Muscle of back (tissue), 3 donors: ENCODE measurements at regions not wholly inside any gene's neighbourhood (a gene's known extent, or its start where the extent isn't known, plus 50 kb on each side); places are given as distances from the start of the nearest gene placed in this dataset.

Experiments
- DNase-seq, 3 donors: peaks; one replicate each; pipeline versions ENCODE4 v3.0.0 to v3.0.0-alpha.2; 2013

DNA sequence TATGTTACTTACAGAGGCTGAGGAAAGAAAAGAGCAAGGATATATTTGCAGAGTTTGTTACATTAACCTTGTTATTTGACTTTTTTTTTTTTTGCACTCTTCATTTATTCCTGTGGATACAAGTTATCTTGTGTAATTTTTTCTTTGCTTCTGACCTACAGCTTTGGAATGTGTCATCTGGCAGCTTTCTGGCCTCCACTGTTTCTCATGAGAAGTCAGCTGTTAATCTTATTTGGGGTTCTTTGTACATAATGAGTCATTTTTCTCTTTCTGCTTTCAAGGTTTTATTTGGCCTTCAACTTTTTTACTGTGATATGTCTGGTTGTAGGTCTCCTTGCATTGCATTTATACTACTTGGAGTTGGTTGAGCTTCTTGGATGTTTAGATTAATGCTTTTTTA is 333.4 kb downstream of the SMOC2 start:
- DNase-seq: no peak

DNA sequence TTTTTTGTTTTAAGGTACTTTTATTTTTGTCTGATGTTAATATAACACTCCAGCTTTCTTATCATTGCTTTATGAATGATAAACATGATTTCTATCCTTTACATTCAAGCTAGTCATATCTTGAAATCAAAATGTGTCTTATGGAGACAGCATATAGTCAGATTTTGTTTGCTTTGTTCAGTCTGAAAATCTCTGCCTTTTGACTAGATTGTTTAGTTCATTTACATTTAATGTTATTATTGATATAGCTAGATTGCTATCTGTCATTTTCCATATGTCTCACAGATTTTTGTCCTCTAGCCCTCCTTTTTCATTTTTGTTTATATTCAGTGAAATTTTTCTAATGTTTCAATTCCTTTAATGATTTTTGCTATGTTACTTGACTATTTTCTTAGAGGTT is 332.8 kb downstream of the SMOC2 start:
- DNase-seq: no peak

DNA sequence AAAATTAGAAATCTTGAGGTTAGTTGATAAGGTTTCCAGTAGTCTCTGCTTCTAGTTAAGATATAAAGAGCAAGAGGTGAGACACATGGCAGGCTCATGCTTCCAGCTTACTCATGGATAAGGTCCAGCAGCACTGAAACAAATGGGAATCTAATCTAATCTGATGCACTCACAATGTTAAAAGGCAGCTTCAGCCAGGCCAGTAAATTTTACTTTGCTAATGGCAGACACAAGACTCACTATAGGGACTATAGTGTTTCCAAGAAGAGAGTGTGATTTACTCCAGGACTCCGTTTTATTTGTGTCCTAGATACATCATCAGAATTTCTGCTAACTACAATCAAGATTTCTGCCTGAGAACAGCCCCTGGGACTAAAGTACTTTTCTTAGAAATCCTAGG is 324.8 kb downstream of the SMOC2 start:
- peak in 2 of 3 donors; percentile 30 to 64 for DNase-seq

DNA sequence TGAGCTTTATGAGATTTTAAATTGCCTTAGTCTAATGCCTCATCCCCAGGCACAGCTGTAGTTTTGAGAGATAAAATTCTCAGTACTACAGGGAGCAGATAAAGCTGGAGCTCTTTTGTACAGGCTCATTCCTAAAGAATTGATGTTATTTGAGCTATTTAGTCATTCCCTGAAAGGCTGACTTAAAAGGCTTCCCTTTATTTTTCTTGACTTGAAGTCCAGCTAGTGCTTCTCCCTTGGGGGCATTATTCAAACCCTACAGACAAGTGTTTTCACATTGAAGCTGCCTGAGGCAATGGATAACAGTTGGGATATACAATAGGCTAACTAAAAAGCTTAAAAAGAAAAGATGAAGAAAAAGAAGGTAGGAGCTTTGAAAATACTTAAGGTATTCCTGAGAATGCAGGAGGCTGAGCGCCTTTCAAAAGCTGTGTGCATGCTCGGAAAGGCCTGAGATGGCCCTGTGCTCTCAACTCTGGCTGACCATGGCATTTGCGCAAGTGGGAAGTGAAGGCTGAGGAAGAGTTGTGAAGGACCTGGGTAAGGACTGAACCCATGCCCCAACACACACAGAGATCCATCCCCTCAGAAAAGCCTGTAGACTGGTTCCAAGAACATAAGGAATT is 315.1 kb downstream of the SMOC2 start:
- peak; percentile 36 to 61 (median 37) for DNase-seq

DNA sequence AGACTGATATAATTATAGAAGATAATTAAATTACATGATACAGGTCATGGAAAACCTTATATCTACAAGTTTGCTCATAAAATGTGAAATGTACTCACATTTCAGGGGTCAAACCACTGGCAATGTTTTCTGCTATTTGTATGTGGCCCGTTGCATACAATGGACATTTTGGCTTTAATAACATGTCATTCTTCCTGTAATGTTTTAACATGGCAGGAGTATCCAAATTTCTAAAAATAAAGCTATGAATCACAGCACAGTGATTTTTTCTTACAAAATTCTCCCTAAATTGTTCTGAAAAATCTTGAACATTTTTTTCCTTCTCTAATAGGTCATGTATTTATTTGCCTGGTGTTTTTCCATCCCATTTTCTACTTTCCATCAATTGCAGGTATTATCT is 305.7 kb downstream of the SMOC2 start:
- DNase-seq: no peak

DNA sequence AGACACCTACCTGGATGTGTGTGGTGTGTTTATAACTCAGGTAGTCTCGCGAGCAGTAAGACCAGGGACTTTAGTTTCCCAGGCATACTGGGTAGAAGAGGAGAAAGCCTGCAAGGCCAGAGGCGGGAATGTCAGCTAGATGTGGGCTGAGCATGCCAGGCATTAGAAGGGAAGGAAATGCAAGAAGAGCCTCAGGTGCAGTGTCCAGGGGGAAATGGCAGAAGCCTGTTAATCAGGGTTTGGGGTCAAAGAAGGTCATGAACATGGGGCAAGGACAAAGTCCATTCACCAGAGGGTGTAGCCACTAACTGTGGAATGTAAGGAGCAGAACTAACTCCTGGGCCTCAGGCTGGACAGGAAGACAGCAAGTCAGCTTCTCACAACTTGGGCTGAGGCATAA is 305.0 kb downstream of the SMOC2 start:
- DNase-seq: no peak

DNA sequence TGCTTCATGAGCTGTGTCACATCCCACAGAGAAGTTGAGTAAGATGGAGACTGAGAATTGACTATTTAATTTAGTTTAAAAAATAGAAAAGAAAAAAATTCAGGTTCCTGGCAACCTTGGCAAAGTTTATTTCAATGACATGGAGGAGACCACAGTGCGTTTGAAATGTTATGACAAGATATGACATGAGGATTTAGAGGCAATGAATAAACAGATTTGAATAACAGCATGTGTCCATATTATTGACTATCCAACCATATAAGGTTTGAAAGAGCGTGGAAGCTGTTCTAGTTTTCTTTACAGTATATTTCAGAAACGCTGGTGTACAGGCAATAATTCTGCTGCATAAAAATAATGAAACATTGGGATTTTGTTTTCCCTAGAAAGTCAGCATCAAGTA is 303.9 kb downstream of the SMOC2 start:
- no peak for DNase-seq

DNA sequence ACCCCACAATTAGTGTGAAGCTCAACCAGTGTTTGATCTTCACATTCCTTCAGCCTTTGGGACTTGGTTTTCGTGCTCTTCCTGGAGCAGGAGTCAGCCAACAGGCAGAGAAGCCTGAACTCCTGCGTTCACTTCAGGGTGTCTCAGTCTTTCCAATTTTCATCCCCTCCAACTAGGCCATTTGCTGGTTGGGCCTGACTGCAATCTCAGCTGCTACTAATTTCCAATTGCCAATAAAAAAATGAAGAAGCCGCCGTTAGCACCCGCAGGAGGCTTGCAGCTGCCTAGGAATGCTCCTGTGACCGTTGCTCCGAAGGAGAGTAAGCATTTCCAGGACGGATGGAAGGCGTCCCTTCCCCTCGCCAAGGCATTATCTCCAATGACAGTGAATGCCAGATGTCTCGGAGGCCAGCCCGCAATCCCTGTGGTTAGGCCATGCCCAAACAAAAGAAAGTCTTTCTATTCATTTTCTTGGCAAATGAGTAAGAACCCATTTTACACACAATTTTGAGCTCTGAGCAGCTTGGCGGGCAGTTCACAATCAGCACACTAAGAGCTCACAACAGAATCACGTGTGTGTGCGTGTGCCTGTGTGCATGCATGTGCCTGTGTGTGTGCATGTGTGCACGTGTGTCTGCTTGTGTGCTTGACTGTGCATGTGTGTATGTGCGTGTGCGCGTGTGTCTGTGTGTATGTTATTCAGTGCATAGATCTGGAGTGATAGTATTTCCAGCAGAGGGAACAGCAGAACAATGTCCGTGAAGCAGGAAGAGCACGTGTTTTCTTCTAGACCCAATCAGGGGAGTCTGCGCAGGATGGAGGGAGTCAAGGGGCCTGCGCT is 301.2 kb downstream of the SMOC2 start:
- DNase-seq: peak in 2 of 3 donors; percentile 23 to 62

DNA sequence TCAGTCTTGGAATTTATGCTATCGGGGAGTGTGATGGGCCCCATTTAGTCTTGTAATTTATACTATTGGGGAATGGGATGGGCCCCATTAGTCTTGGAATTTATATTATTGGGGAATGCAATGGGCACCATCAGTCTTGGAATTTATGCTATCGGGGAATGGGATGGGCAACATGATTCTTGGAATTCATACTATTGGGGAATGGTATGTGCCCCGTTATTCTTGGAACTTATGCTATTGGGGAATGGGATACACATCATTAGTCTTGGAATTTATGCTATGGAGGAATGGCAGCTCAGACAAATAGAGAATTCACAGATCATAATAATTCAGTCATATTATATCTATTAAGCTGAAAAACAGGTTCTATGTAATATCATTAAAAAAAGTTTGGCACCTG is 300.3 kb downstream of the SMOC2 start:
- DNase-seq: no peak

DNA sequence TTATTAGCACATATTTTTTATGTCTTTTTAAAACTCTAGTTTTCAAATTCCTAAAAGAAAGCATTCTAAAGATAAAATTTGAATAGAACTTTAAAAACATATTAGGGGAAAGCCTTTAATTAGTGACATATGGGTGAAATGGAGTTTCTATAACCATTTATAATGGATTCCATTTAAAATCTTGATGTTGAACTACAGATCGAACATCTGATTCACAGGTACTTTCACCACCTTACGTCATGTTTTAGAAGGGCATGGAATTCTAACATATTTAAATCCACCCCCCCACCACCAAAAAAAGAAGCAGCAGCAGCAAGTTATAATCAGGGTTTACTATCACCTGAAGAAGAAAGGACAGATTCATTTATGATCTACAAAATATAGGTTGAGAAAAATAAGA is 298.4 kb downstream of the SMOC2 start:
- no peak for DNase-seq

DNA sequence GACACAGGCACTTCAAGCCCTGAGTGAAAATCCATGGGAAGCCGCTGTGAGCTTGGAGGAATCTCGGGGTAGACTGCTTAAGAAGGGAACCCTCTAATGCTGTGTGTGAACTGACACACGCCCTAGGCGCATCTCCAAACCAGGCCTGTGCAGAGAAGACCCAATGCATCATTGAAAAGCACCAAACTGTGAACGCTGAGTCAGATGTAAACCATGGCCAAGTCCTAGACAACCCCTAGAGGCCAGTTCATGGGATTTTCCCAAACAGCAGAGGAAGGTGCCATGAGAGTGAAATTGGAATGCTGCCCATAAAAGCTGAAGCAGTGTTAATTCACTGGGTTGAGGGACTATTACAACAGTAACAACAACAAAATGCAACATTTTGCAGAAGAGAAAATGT is 296.5 kb downstream of the SMOC2 start:
- DNase-seq: no peak

DNA sequence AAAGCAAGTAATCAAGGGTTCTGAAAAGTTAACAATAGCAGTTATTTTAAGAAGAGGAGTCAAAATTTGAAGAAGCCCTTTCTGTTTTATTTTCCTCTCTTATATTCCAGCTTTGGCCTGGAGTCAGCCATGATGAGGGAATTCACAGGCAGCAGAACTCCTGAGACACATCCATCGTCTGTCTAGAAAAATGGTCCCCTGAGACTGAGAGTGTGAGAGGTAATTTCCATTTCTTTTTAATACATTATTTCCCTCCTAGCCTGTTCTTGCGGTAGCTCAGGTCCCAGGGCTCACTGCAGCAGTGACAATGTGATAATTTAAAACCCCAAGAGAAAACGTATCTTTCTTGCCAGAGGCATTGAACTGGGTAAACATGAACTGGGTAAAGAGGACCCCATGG is 296.0 kb downstream of the SMOC2 start:
- no peak for DNase-seq

DNA sequence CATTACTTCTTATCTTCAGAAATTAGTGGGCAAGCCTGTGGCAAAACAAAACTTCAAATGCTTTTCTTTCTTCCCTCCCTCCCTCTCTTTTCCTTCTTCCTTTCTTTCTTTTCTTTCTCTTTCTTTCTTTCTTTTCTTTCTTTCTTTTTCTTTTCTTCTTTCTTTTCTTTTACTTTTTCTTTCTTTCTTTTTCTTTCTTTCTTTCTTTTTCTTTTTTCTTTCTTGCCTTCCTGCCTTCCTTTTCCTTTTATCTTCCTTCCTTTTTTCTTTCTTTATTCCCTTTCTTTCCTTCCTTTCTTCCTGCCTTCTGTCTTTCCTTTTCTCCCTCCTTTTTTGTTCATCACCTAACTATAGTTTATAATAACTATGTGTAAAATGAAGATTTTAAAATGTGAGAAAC is 295.1 kb downstream of the SMOC2 start:
- DNase-seq: no peak

DNA sequence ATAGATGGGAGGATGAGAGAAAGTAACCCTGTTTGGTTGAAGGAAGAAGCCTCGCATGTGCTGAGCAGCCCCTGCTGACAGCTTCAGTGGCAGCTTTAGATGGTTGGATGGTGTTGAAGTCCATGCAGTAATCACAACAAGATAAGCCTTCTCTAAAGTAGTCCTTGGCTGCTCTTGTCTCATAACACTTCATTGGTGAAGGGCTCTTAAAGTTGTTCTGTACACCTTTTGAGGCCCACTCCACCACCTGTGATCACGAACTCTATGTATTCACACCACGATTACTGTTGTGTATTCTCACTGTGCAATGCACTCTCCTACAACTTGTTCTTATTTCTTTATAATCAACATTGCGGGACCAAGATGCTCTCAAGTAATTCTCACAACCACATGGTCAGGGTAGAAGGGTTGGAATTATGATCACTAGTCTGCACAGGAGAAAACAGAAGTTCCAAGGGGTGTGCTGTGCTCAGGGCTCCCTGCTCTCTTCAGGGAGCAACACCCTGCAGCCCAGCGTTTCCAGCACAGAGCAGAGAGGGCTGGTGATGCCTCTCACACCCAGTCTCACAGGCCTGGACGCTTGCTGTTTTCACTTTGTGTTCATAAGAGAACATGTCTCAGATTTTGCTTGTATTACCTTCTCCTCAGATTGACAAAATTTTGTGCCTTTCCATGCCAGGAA is 294.4 kb downstream of the SMOC2 start:
- no peak for DNase-seq

DNA sequence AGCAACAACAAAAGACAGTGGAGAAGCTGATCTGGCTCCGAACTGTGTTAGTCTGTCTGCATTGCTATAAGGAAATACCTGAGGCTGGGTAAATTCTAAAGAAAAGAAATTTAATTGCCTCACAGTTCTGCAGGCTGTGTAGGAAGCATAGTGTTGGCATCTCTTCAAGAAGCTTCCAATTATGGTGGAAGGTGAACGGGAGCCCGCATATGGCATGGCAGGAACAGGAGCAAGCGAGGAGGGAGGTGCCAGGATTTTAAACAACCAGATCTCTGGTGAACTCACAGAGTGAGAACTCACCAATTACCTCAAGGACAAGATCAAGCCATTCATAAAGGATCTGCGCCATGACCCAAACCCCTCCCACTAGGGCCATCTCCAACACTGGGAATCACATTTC is 293.5 kb downstream of the SMOC2 start:
- no peak for DNase-seq

DNA sequence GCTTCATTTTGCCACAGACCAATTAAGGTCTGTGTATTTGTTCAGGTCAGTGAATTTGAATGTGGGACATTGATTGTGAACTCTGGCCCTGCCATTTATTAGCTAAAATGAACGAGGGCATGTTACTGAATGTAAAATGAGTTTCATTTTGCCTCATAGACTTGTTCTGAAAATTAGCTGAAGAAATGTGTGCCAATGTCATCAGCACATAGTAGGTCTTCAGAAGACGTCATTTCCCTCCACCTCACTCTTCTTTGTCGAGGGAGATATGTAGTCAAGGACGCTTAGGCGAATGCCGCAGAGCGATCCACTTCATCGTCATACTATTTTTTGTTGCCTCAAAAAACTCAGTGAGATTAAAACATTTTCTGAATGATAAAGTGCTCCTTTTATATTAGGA is 291.7 kb downstream of the SMOC2 start:
- DNase-seq: no peak

DNA sequence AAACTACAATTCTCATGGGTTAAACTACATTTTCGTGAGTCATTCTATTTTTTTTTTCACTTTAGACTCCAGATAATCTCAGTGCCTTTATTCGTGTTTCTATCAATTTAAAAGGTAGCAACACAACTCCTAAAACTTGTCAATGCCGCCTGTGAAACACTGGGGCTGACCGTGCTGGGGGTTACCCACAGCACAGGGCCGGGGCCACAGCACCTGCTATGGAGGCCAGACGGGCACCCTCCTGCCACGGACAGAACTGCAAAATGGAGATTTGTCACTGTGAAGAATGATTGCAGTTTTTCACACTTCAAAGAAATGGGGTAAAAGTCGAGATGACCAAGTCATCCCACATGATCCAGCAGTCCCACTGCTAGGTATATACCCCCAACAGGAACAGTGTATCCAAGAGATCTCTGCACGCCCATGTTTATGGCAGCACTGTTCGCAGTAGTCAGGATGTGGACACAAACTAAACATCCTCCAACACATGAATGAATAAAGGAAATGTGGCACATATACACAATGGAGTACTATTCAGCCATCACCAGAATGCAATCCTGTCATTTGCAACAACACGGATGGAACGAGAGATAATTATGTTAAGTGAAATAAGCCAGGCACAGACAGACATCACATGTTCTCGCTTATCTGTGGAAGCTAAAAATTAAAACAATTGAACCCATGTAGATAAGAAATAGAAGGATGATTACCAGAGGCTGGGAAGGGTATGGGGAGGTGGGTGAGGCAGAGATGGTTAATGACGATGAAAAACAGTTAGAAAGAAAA is 290.1 kb downstream of the SMOC2 start:
- DNase-seq: no peak

DNA sequence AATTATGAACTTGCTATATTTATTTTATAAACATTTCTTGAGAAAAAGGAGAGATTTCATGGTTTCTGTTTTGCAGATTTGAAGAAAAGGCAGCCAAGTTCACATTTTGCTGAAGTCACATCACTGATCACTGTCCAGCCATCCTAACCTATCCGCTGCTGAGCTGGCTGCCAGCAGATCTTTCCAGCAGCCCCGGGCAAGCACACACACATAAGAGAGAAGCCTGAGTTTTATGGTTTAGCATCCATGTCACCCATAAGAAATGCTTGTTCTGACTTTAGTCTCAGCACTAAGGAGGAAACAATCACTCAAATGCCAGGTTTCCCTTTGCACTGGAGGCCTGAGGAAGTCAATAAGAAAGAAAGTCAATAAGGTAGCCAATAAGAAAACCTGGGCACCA is 287.1 kb downstream of the SMOC2 start:
- peak in 1 of 3 donors; percentile 36 for DNase-seq

DNA sequence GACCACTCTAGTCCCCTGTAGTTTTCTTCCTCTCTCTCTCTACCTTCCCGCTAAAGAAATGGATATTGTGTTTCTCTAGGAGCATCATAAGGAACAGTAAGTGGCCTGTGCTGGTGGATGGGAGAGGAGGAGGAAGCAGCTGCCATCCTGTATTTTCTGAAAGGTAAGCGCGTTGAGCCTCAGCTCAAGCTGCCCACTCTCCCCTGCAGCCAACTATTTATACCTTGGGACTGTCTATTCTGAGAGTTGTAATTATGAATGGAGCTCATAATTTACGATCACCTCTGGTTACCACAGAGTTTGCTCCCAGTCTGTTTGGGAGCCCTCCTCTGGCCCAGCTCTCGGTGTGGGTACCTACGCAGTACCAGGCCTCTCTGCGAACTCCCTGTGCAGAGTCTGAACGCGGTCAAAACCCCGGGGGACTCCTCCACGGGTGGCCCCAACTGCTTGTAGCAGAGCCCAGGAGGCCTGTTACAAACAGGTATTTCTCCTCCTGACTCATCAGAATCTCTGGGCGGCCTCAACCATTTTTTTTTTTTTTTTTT is 285.4 kb downstream of the SMOC2 start:
- no peak for DNase-seq

DNA sequence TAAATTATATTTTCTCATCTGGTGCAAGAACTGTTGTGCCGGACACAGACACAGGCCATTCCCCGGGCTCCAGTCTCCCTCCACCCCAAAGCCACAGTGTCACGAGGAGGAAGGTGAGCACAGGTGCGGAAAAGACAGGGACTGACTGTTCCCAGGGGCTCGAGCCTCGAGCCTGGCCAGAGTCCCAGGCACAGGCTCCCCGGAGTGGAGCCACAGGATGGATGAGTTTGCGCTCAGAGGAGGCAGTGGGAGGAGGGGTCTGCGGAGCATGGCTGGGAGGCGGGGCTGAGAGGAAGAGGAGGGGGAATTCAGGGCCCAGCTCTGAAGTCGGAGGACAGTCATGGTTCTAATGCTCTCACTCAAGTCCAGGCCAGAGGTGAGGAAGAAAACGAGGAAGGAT is 284.8 kb downstream of the SMOC2 start:
- DNase-seq: no peak

DNA sequence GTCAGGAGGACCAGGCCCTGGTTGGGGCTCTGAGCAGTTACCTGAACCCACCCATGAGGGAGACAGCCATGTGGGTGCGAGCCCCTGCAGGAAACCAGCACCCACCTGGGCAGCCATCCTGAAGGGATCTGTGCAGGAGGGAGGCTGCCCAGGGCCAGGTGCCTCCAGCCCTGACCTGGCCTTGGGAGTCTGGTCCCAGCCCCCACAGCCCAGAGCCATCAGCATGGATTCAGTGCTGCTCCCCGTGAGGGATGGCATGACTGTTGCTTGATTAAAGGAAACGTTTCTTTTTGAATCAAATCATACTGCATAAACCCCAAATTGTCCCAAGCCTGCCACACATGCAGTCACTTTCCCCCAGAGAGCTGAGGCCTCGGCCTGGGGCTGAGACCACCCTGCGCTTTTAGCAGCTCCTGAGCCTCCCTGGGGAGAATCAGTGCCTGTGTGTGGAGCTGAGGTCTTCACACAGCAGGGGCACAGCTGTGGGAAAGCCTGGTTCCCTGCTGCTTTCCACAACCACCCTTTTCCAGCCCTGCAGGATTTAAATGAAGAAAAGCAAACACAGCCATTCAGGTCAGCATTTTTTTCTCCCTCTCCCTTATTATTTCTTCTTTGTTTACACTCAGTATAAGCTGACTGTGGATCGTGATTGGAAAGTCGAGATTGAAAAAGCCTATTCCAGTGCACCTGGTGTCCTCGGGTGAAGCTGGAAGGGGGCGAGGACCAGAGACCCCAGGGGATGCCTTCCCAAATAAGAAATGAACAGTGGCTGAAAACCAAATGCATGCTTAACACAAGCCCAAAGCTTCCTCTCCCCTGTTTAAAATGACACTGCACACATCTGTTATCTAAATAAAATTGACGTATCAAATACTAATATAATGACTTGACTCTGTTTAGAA is 283.9 kb downstream of the SMOC2 start:
- peak in 1 of 3 donors; percentile 45 for DNase-seq
